OCI-LY3 (cell line): ENCODE measurements at regions not wholly inside any gene's neighbourhood (a gene's known extent, or its start where the extent isn't known, plus 50 kb on each side); places are given as distances from the start of the nearest gene placed in this dataset.

Experiments used
- CTCF ChIP-seq: fragments of 200-600, 300-600 bp; sonication (generic); IDR thresholded peaks from 2 replicates; pipeline ENCODE4 v1.5.1; 2014; ENCODE audit warnings: antibody characterized with exemption, low read length, low read depth
- EZH2phosphoT487 ChIP-seq: fragments of 200-600 bp; shearing (Covaris generic); IDR thresholded peaks from 2 replicates; pipeline ENCODE4 v1.6.1; 2018; ENCODE audit warnings: antibody characterized with exemption, mixed run types, low read depth

- TF ChIP-seq CTCF: no peak
- no peak for TF ChIP-seq EZH2phosphoT487
Observed at GRCh38 chr1:166253076-166253779, 86.4 kb upstream of the FAM78B start.
